ENCODE measurements at regions not wholly inside any gene's neighbourhood (a gene's known extent, or its start where the extent isn't known, plus 50 kb on each side); places are given as distances from the start of the nearest gene placed in this dataset.
"Not testable (repeated sequence)": the region's sequence is repeated elsewhere in the genome, so short reads cannot be mapped to it uniquely, and the experiment has no call there.

DNA sequence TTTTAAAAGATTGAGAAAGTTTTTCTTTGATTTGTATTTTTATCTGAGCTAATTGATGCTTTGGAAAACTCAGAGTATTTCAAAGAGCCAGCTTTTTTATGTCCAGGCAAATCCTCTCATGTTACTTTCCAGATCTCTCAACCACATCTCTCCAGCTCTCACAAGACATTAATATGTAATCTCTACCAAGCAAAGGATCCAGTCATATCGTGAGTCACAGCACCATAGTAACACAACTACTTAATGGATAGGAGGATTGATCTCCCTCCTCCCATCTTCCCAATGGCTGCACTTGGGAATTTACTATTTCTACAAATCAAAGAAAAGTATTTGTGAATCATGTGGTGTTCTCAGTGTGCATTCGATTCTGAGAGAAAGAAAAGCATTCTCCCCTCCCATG lies 63.3 kb downstream of the POU4F1 start:
- no peak for ATAC-seq
- Histone ChIP-seq H3K4me3 (no peak overlapping the region), H3K9me3 (no peaks in the 10 kb centered on the region), H3K36me3 (no peaks in the 10 kb centered on the region), H3K27me3 (no peaks in the 10 kb centered on the region), H3K27ac (no peak overlapping the region), H3K4me1 (no peaks in the 10 kb centered on the region)
- in situ Hi-C loops (cut with MboI; ENCODE audit: low sequenced_read_pairs in 4 of 4) (no loop called here), intact Hi-C loops (cut with DNase I; ENCODE audit: low total_unique reads) (no loop called here)
- no peak for DNase-seq
- TF ChIP-seq, protein P1, sequence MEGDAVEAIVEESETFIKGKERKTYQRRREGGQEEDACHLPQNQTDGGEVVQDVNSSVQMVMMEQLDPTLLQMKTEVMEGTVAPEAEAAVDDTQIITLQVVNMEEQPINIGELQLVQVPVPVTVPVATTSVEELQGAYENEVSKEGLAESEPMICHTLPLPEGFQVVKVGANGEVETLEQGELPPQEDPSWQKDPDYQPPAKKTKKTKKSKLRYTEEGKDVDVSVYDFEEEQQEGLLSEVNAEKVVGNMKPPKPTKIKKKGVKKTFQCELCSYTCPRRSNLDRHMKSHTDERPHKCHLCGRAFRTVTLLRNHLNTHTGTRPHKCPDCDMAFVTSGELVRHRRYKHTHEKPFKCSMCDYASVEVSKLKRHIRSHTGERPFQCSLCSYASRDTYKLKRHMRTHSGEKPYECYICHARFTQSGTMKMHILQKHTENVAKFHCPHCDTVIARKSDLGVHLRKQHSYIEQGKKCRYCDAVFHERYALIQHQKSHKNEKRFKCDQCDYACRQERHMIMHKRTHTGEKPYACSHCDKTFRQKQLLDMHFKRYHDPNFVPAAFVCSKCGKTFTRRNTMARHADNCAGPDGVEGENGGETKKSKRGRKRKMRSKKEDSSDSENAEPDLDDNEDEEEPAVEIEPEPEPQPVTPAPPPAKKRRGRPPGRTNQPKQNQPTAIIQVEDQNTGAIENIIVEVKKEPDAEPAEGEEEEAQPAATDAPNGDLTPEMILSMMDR (IDR thresholded peaks at IDR 0.05 in 4 of 5, conservative IDR thresholded peaks at IDR 0.05 in 1 of 5): no peak
- TF ChIP-seq POLR2A (IDR thresholded peaks at IDR 0.05): no peak

GRCh38 chr13:78526044-78526443 lies 77.3 kb downstream of the POU4F1 start:
- H3K9me3 ChIP-seq; H3K4me1 ChIP-seq; H3K27ac ChIP-seq; H3K36me3 ChIP-seq; in situ Hi-C loops (cut with MboI; ENCODE audit: low sequenced_read_pairs in 4 of 4); DNase-seq; intact Hi-C loops (cut with DNase I; ENCODE audit: low total_unique reads); H3K4me3 ChIP-seq; H3K27me3 ChIP-seq; ATAC-seq: not testable (repeated sequence)

GRCh38 chr13:78524936-78525335 lies 78.4 kb downstream of the POU4F1 start:
- Histone ChIP-seq H3K4me3 (no peak overlapping the region), H3K27ac (no peak overlapping the region), H3K36me3 (no peaks in the 10 kb centered on the region), H3K27me3 (no peaks in the 10 kb centered on the region), H3K4me1 (no peaks in the 10 kb centered on the region), H3K9me3 (no peaks in the 10 kb centered on the region)
- in situ Hi-C loops (cut with MboI; ENCODE audit: low sequenced_read_pairs in 4 of 4) (no loop called here), intact Hi-C loops (cut with DNase I; ENCODE audit: low total_unique reads) (no loop called here)
- ATAC-seq (no peak), DNase-seq (no peak)
- TF ChIP-seq, protein P1 (IDR thresholded peaks at IDR 0.05 in 4 of 5, conservative IDR thresholded peaks at IDR 0.05 in 1 of 5): no peak
- no peak for TF ChIP-seq POLR2A (IDR thresholded peaks at IDR 0.05)

- in situ Hi-C loops (cut with MboI; ENCODE audit: low sequenced_read_pairs in 4 of 4): no loop called here
- no peak for ATAC-seq
Observed at GRCh38 chr13:78521091-78521490, 82.3 kb downstream of the POU4F1 start.

DNA sequence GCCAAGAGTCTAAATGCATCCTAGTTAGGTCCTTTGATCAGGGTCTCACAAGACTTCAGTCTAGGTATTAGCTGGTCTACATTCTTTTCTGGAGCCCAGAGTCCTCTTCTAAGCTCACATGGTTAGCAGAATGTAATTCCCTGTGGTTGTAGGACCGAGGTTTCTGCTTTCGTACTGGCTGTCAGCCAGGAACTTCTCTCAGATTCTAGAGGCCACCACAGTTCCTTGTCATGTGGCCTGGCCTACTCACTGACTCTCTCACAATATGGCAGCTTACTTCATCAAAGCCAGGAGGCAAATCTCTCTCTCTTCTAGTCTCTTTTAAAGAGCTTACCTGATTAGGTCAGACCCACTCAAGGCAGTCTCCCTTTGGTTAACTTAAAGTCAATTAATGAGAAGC lies 82.9 kb downstream of the POU4F1 start:
- intact Hi-C loops (cut with DNase I; ENCODE audit: low total_unique reads): no loop called here
- ATAC-seq: no peak

More at GRCh38 chr13:78521091-78521490, 82.3 kb downstream of the POU4F1 start:
- Histone ChIP-seq H3K4me3 (no peak overlapping the region), H3K9me3 (no peaks in the 10 kb centered on the region), H3K36me3 (no peaks in the 10 kb centered on the region), H3K27ac (no peak overlapping the region), H3K4me1 (no peaks in the 10 kb centered on the region), H3K27me3 (no peaks in the 10 kb centered on the region)
- intact Hi-C loops (cut with DNase I; ENCODE audit: low total_unique reads): no loop called here
- TF ChIP-seq POLR2A (IDR thresholded peaks at IDR 0.05): no peak
- TF ChIP-seq, protein P1 (IDR thresholded peaks at IDR 0.05 in 4 of 5, conservative IDR thresholded peaks at IDR 0.05 in 1 of 5): no peak
- no peak for DNase-seq

GRCh38 chr13:78518482-78518881 lies 84.9 kb downstream of the POU4F1 start:
- H3K4me1 ChIP-seq; H3K36me3 ChIP-seq; intact Hi-C loops (cut with DNase I; ENCODE audit: low total_unique reads); H3K27ac ChIP-seq; H3K4me3 ChIP-seq; H3K9me3 ChIP-seq; DNase-seq; ATAC-seq; in situ Hi-C loops (cut with MboI; ENCODE audit: low sequenced_read_pairs in 4 of 4); H3K27me3 ChIP-seq: not testable (repeated sequence)

More for the DNA sequence above, 82.9 kb downstream of the POU4F1 start:
- H3K36me3 ChIP-seq: no peaks in the 10 kb centered on the region
- H3K4me3 ChIP-seq: no peak overlapping the region
- no peaks in the 10 kb centered on the region for H3K4me1 ChIP-seq
- no peak overlapping the region for H3K27ac ChIP-seq
- DNase-seq: no peak
- in situ Hi-C loops (cut with MboI; ENCODE audit: low sequenced_read_pairs in 4 of 4): no loop called here
- H3K9me3 ChIP-seq: no peaks in the 10 kb centered on the region
- TF ChIP-seq POLR2A (IDR thresholded peaks at IDR 0.05): no peak
- TF ChIP-seq, protein P1 (IDR thresholded peaks at IDR 0.05 in 4 of 5, conservative IDR thresholded peaks at IDR 0.05 in 1 of 5): no peak
- no peaks in the 10 kb centered on the region for H3K27me3 ChIP-seq
